Posterior cingulate gyrus (tissue), 11 donors: ENCODE measurements at regions not wholly inside any gene's neighbourhood (a gene's known extent, or its start where the extent isn't known, plus 50 kb on each side); places are given as distances from the start of the nearest gene placed in this dataset.
"Not testable (repeated sequence)": the region's sequence is repeated elsewhere in the genome, so short reads cannot be mapped to it uniquely, and the experiment has no call there.

Experiments used
- DNase-seq, 10 donors: peaks; one replicate each; pipeline versions ENCODE4 v3.0.0 to v3.0.0-alpha.2; 2020 to 2021; ENCODE audit warnings: mixed read lengths in 3 of 10
- intact Hi-C: fragments of 100-400 bp; cut with DNase I; formaldehyde crosslinking; loops from one replicate; pipeline ENCODE4 v1.15.1; 2023

GRCh38 chr7:115177103-115177502 lies 255.2 kb downstream of the MDFIC start:
- intact Hi-C loops = no loop called here
- DNase-seq = no peak

DNA sequence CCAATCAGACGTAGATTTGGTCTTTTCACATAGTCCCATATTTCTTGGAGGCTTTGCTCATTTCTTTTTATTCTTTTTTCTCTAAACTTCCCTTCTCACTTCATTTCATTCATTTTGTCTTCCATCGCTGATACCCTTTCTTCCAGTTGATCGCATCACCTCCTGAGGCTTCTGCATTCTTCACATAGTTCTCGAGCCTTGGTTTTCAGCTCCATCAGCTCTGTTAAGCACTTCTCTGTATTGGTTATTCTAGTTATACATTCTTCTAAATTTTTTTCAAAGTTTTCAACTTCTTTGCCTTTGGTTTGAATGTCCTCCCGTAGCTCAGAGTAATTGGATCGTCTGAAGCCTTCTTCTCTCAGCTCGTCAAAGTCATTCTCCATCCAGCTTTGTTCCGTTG lies 250.5 kb downstream of the MDFIC start:
- DNase-seq, intact Hi-C loops: not testable (repeated sequence)

DNA sequence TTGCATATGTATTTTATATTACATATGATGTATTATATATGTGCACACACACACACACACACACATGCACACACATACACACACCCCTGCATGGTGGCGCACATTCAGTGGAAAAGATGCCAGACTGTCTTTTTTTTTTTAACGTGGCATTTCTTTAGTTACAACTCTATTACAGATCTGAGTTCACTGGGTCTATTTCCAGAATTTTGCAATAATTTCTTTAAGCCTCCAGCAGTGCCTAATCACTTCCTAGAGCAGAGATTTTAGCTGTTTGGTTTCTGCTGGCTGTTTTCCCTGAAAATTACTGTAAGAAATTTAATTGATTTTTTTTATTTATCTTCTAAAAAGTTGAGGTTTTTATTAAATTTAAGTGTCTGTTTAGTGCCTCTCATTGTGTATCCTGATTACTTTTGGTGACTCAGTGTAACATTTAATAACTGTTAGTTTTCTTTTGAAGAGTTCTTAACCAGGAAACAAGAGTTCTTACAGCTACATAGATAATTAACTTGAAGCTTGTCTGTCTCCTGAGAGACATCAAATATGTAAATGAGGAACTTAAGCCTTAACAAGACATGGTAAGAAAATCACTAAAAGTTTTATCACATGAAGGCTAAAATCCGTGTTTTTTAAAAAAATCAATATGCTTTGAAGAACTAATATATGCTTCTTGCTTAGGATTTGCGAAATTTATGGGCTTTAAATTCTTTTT lies 232.0 kb downstream of the MDFIC start:
- no peak for DNase-seq
- intact Hi-C loops = no loop called here

DNA sequence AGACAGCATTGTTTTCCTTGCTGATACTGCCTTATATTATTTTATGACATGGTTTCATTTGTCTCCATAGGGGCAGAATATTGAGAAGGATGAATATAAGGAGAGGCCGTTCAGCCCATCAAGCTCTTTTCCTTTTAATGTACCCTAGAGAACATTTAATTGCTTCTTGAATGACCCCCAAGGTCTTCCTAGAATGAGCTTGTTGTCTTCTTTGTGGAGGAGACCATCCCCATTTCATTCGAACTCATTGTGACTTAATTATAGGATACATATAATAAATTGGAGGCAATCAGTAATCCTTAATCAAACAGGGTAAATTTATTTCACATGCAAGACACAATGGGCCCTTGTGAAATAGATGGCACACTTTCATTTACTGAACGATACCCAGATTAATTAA lies 231.3 kb downstream of the MDFIC start:
- intact Hi-C loops = no loop called here
- no peak for DNase-seq

- DNase-seq = no peak
- intact Hi-C loops = no loop called here
Observed at GRCh38 chr7:115146148-115146547, 224.3 kb downstream of the MDFIC start.

GRCh38 chr7:115145512-115145911 lies 223.6 kb downstream of the MDFIC start:
- no peak for DNase-seq
- intact Hi-C loops = no loop called here

DNA sequence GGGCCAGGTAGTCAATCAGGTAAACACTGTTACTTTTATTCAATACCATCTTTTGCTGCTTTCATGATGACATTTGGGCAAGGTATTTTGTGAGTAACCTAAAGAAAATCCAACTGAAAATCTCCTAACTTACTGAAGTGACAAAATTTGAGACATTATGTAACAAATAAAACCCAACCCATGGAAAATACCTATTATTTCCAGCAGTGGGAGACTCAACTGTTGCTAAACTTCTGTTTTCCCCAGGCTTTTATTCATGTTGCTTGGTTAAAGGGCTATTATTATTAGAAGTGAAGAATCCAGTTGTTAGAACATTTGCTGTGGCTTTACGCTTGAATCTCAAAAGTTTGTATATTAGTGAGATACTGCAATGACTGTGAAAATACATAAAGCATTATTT lies 215.9 kb downstream of the MDFIC start:
- intact Hi-C loops = no loop called here
- no peak for DNase-seq

DNA sequence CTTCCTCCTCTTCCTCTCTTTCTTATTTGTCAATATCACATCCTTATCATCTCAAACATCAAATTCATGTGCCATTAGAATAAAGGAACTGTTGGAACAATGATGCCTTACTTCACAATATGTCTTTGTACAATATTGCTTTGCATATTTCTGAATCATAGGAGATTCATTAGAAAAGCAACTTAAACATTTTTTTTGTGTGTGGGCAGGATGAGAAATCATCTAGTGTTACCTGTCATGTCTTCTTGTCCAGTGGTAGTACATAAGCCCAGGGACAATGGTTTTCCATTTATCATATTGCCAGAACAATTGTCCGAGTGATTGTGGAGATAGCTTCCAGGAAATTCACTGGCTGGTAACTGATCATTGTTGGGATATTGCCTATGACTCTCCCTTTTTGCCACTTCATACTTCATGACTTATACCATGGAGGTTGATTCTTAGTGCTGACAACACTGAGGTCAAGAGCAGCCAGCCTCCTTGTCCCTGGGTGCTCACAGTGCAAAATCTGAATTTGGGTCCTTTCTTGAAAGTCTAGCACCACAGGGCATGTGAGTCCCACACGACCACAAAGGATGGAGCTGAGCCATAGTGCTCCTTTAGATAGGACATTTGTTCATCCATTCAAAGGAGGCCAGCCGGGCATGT lies 215.0 kb downstream of the MDFIC start:
- intact Hi-C loops = no loop called here
- DNase-seq = no peak

GRCh38 chr7:115135769-115136410 lies 214.0 kb downstream of the MDFIC start:
- no peak for DNase-seq
- intact Hi-C loops = no loop called here

GRCh38 chr7:115135146-115135545 lies 213.3 kb downstream of the MDFIC start:
- intact Hi-C loops = no loop called here
- no peak for DNase-seq

DNA sequence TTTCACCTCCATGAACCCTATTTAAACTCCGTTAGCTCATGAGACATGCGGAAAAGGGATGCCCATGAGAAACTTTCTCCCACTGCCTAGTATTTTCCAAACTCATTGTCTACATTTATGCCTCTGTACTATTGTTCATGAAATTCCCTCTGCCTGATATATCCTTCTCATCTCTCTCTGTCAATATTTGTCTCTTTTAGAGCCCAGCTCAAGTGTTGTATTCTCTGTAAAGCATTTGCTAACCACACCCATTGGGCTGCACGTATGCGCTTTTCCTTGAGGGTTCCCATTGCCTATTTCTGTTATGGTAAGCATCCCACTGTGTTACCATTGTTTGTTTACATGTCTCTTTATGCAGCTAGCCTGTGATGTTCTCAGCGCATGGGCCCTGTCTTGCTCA lies 211.4 kb downstream of the MDFIC start:
- intact Hi-C loops = no loop called here
- no peak for DNase-seq

DNA sequence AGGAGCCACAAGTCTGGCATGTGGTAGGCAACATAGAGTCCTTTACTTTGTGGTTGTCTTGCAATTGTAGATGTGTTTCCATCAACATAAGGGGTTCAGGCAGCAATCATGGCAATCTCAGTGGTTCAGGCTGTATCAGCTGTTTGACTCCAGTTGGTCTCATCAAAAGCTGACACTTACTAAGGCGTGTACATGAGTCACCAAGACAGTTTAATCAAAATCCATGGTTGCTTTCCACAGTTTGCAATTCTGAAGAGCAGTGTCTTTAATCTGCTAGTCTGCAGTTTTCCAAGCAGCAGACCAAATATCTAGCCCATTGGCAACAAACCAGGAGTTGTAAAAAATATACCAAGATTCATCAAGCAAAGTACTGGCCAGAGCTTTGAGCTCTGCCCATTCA lies 210.2 kb downstream of the MDFIC start:
- intact Hi-C loops = no loop called here
- no peak for DNase-seq

DNA sequence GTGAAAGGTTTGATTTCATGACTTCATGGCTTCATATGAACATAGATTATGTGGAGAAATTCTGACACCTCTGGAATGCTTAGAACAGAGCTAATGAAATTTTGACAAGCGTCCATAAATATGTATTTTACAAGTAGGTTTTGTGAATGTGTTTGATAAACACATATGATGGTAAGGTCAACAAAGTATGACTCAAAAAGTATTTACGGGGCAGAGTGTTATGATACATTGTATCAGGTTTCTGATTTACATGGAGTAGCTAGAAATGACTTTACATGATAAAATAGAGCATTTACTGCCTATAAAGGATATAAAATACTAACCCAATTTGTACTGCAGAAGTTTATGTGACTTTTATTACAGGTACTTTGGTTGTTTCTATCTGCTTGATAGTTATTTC lies 206.3 kb downstream of the MDFIC start:
- DNase-seq = no peak

GRCh38 chr7:115127399-115128021 lies 205.6 kb downstream of the MDFIC start:
- intact Hi-C loops = no loop called here
- DNase-seq = no peak

More for the DNA sequence above, 206.3 kb downstream of the MDFIC start:
- intact Hi-C loops = no loop called here

- no peak for DNase-seq
- intact Hi-C loops = no loop called here
Observed at GRCh38 chr7:115125750-115126149, 203.9 kb downstream of the MDFIC start.

DNA sequence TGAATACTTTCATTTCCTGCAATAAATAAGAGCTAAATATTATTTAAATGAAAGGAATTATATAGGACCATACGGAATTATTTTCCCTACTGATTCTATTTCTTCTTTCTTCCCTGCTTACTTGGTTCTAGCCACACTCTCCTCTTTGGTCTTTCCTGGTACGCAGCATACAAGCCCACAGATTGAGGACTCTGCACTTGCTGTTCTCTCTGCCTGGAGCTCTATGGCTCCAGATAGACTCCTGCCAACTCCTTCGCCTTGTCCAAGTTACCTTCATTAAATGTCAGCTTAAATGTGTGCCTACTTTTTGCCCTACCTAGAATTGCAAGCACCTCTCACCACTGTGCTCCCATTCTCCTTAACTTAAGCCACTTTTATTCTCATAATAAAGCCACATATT lies 203.4 kb downstream of the MDFIC start:
- intact Hi-C loops = no loop called here
- DNase-seq = no peak

GRCh38 chr7:115124409-115124939 lies 202.6 kb downstream of the MDFIC start:
- no peak for DNase-seq
- intact Hi-C loops = no loop called here

- intact Hi-C loops = no loop called here
- DNase-seq = no peak
Observed at GRCh38 chr7:115123441-115123840, 201.5 kb downstream of the MDFIC start.

DNA sequence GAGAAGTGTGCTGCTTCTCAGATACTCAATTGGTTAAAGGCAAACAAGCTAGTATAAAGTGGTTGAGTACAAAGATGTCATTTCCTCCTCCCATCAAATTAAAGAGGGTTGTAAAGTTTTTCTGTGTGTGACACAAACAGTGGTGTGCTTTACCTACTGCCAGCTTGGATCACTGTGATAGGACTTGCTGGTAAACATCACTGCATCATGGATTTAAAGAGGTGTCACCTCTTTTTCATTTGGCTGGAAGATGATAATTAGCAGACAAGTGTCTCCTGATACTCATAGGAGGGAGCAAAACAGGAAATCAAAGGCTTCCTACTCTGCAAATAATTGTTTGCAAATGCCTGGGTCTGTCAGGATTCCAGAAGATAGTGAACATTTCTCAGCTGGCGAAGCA lies 200.5 kb downstream of the MDFIC start:
- intact Hi-C loops = no loop called here
- DNase-seq = no peak

DNA sequence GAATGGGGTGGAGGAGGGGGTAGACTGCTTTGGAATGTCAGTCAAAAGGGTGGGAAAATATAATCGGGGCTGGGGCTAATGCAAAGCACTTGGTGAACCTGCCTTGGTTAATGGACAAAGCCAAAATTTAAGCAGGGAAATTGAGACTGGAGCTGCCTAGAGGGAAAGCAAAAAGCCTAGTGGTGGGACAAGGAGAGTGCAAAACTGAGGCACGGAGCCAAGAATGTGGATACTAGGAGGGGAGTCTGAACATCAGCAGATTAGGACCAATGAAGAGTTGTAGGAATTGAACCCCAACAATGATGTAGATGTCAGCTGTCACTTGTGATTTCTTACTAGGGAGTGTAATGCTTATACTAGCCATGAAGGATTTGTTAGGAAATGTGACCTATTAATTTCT lies 195.9 kb downstream of the MDFIC start:
- DNase-seq = no peak
- intact Hi-C loops = no loop called here
